CD4-positive, alpha-beta T cell (primary cell): ENCODE measurements at regions not wholly inside any gene's neighbourhood (a gene's known extent, or its start where the extent isn't known, plus 50 kb on each side); places are given as distances from the start of the nearest gene placed in this dataset.

Experiments used
- ATAC-seq: fragments of 200-7000 bp; cut with Tn5 transposase; one replicate; pipeline ENCODE4 v1.10.0; 2022; ENCODE audit warnings: mild to moderate bottlenecking; ENCODE audit not compliant: poor library complexity
- CTCF ChIA-PET: fragments of 350-600 bp; sonication (Branson Sonifier 250); formaldehyde crosslinking; loops from one replicate; lab custom pipeline; 2021; ENCODE audit warnings: antibody characterized with exemption, inconsistent platforms; lab: Charles Lee
- POLR2A ChIA-PET: fragments of 350-600 bp; sonication (Branson Sonifier 250); formaldehyde crosslinking; loops from one replicate; lab custom pipeline; 2021; ENCODE audit warnings: antibody characterized with exemption, inconsistent platforms; lab: Charles Lee
- DNase-seq, 14 experiments: peaks; one replicate each; pipeline ENCODE4 v3.0.0-alpha.2; 2013 to 2020; ENCODE audit warnings: mixed read lengths in 2 of 14
- H3K27ac ChIP-seq, 2 donors: one replicate each; pipeline versions ENCODE4 v1.5.1 to v1.7.0; 2013; ENCODE audit warnings: low read length in 2 of 2, low read depth in 1 of 2, mild to moderate bottlenecking in 1 of 2
- H3K27me3 ChIP-seq, 2 experiments: 1 replicate in 1 of 2; 2 replicates in 1 of 2; pipeline versions ENCODE4 v1.6.1 to v1.7.0; 2013; ENCODE audit warnings: low read length in 2 of 2, control low read depth in 1 of 2, mild to moderate bottlenecking in 1 of 2, moderate library complexity in 1 of 2; ENCODE audit not compliant: insufficient read depth in 2 of 2, control insufficient read depth in 1 of 2
- H3K36me3 ChIP-seq: one replicate; pipeline ENCODE4 v1.6.1; 2013; ENCODE audit warnings: low read length, control low read depth; ENCODE audit not compliant: insufficient read depth
- H3K4me1 ChIP-seq: one replicate; pipeline ENCODE4 v1.6.1; 2013; ENCODE audit warnings: low read length, control low read depth; ENCODE audit not compliant: insufficient read depth
- H3K4me3 ChIP-seq: one replicate; pipeline ENCODE4 v1.5.1; 2013; ENCODE audit warnings: mild to moderate bottlenecking, low read length, moderate library complexity
- H3K9me3 ChIP-seq, 2 experiments: 1 replicate in 1 of 2; 2 replicates in 1 of 2; pipeline versions ENCODE4 v1.6.1 to v1.7.0; 2013; ENCODE audit warnings: low read length in 2 of 2, mild to moderate bottlenecking in 2 of 2, control low read depth in 1 of 2, moderate library complexity in 1 of 2; ENCODE audit not compliant: control insufficient read depth in 1 of 2, insufficient read depth in 1 of 2
- H3K27ac Mint-ChIP-seq: one replicate; pipeline ENCODE4 v1.8.0; 2020; ENCODE audit warnings: mixed read lengths
- H3K27me3 Mint-ChIP-seq: one replicate; pipeline ENCODE4 v1.8.0; 2021; ENCODE audit warnings: mixed read lengths
- H3K36me3 Mint-ChIP-seq: one replicate; pipeline ENCODE4 v1.8.0; 2021; ENCODE audit warnings: low read depth, mixed read lengths
- H3K4me1 Mint-ChIP-seq: one replicate; pipeline ENCODE4 v1.8.0; 2021; ENCODE audit warnings: low read depth, mixed read lengths
- H3K4me3 Mint-ChIP-seq: one replicate; pipeline ENCODE4 v1.8.0; 2020; ENCODE audit warnings: mild to moderate bottlenecking, mixed read lengths
- H3K9me3 Mint-ChIP-seq: one replicate; pipeline ENCODE4 v1.8.0; 2020; ENCODE audit warnings: mixed read lengths
- intact Hi-C, 2 experiments: fragments of 100-400 bp; cut with DNase I in 1 of 2; cut with micrococcal nuclease in 1 of 2; formaldehyde crosslinking; loops; one replicate each; pipeline versions ENCODE4 v1.15.1 to v1.9.0; 2023 to 2025; cut with DNase I, micrococcal nuclease
- TF ChIP-seq, protein P1 (sequence below): fragments of 200-600 bp; IDR thresholded peaks from one replicate; pipeline ENCODE4 v1.8.0; 2022; ENCODE audit warnings: antibody characterized with exemption, mild to moderate bottlenecking

DNA sequence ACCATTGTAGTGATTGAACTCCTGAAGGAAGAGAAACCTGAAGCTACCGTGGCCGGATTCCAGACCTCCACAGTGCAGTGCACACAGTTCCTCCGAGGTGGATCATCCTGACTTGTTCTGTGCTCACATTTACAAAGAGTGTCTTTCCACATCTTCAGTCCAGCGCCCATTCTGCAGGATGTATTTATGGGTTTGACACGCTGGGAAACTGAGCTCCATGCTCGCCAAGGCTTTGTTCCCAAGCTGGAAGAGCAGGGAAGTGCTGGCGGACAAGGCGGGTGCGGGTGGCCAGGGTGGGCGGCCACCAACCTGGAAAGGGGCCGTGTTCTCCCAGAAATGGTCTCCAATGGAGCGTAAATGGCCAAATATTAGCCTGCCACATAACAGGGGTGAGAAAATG is 227.9 kb downstream of the IRF8 start:
- H3K27ac ChIP-seq: no peak overlapping the region
- DNase-seq: no peak
- no peak overlapping the region for H3K4me3 Mint-ChIP-seq
- intact Hi-C loops: no loop called here
- TF ChIP-seq, protein P1, sequence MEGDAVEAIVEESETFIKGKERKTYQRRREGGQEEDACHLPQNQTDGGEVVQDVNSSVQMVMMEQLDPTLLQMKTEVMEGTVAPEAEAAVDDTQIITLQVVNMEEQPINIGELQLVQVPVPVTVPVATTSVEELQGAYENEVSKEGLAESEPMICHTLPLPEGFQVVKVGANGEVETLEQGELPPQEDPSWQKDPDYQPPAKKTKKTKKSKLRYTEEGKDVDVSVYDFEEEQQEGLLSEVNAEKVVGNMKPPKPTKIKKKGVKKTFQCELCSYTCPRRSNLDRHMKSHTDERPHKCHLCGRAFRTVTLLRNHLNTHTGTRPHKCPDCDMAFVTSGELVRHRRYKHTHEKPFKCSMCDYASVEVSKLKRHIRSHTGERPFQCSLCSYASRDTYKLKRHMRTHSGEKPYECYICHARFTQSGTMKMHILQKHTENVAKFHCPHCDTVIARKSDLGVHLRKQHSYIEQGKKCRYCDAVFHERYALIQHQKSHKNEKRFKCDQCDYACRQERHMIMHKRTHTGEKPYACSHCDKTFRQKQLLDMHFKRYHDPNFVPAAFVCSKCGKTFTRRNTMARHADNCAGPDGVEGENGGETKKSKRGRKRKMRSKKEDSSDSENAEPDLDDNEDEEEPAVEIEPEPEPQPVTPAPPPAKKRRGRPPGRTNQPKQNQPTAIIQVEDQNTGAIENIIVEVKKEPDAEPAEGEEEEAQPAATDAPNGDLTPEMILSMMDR: no peak
- H3K27ac Mint-ChIP-seq: no peak overlapping the region
- no peaks in the 10 kb centered on the region for H3K4me1 Mint-ChIP-seq
- H3K27me3 Mint-ChIP-seq: peaks cover 32% of the 10 kb centered on the region
- no peaks in the 10 kb centered on the region for H3K36me3 Mint-ChIP-seq
- no peaks in the 10 kb centered on the region for H3K9me3 ChIP-seq
- no peaks in the 10 kb centered on the region for H3K9me3 Mint-ChIP-seq
- no peaks in the 10 kb centered on the region for H3K4me1 ChIP-seq
- H3K4me3 ChIP-seq: no peak overlapping the region
- CTCF ChIA-PET: no interaction called here
- H3K36me3 ChIP-seq: no peaks in the 10 kb centered on the region
- POLR2A ChIA-PET: no interaction called here
- H3K27me3 ChIP-seq: peaks cover 9% of the 10 kb centered on the region in 2 experiments
- no peak for ATAC-seq

DNA sequence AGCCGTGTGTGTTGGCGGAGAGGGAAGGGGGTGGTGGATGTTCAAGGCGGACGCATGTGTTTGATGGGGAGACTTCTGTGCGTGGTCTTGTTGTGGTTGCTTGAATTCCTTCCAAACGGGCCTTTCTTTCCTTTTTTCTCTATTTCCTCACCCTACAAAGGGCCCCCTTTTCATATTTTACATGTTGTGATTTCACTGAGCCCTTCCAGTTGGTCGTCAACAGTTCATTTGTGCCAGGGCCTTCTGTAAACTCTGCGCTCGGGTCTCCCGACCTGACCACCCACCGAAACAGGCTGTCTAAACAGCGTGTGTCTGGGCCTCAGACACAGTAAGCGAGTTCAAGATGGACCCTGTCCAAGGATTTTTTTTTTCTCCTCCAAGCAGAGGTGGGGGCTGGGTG is 228.4 kb downstream of the IRF8 start:
- POLR2A ChIA-PET: no interaction called here
- no peaks in the 10 kb centered on the region for H3K36me3 Mint-ChIP-seq
- CTCF ChIA-PET: no interaction called here
- no peak for ATAC-seq
- no peaks in the 10 kb centered on the region for H3K36me3 ChIP-seq
- TF ChIP-seq, protein P1: no peak
- no peaks in the 10 kb centered on the region for H3K9me3 Mint-ChIP-seq
- DNase-seq: no peak
- no peak overlapping the region for H3K4me3 Mint-ChIP-seq
- no peak overlapping the region for H3K27ac ChIP-seq
- H3K27me3 Mint-ChIP-seq: peaks cover 32% of the 10 kb centered on the region
- H3K4me1 Mint-ChIP-seq: no peaks in the 10 kb centered on the region
- intact Hi-C loops: no loop called here
- H3K4me3 ChIP-seq: no peak overlapping the region
- no peaks in the 10 kb centered on the region for H3K4me1 ChIP-seq
- H3K27me3 ChIP-seq: peaks cover 6 to 7% of the 10 kb centered on the region in 2 experiments
- H3K9me3 ChIP-seq: no peaks in the 10 kb centered on the region
- H3K27ac Mint-ChIP-seq: no peak overlapping the region

DNA sequence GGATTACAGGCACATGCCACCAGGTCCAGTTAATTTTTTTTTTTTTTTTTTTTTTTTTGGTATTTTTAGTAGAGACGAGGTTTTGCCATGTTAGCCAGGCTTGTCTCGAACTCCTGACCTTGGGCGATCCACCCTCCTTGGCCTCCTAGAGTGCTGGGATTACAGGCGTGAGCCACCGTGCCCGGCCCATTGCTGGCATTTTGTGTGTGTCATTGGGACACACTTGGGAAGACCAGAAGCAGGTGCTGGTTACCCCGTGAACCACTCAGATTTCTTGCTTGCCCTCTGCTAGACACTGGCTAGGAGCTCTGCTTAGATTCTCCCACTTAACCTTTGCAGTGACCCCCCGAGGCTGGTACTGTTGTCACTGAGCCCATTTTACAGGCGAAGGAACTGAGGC is 229.3 kb downstream of the IRF8 start:
- POLR2A ChIA-PET: no interaction called here
- TF ChIP-seq, protein P1: no peak
- Mint-ChIP-seq H3K4me1 (no peaks in the 10 kb centered on the region), H3K27ac (no peak overlapping the region), H3K9me3 (no peaks in the 10 kb centered on the region), H3K27me3 (peaks cover 29% of the 10 kb centered on the region), H3K4me3 (no peak overlapping the region), H3K36me3 (no peaks in the 10 kb centered on the region)
- H3K27ac ChIP-seq: no peak overlapping the region
- no peak overlapping the region for H3K4me3 ChIP-seq
- H3K36me3 ChIP-seq: no peaks in the 10 kb centered on the region
- ATAC-seq (no peak), DNase-seq (no peak)
- intact Hi-C loops: no loop called here
- H3K4me1 ChIP-seq: no peaks in the 10 kb centered on the region
- H3K27me3 ChIP-seq: peaks cover 6 to 7% of the 10 kb centered on the region in 2 experiments
- CTCF ChIA-PET: no interaction called here
- no peaks in the 10 kb centered on the region for H3K9me3 ChIP-seq
